Calu3 (cell line): ENCODE measurements at regions not wholly inside any gene's neighbourhood (a gene's known extent, or its start where the extent isn't known, plus 50 kb on each side); places are given as distances from the start of the nearest gene placed in this dataset.
"Not testable (repeated sequence)": the region's sequence is repeated elsewhere in the genome, so short reads cannot be mapped to it uniquely, and the experiment has no call there.

Source experiments
- BruUV-seq: library from RNA; stranded (reverse); fragments of 400-500 nt; replicated peaks from 2 replicates; lab custom pipeline; 2021; lab: Mats Ljungman, UMichigan
- CTCF ChIA-PET: fragments of 300-600 bp; sonication (Branson Sonifier 250); formaldehyde crosslinking; loops from one replicate; lab custom pipeline; 2022; ENCODE audit warnings: antibody characterized with exemption; lab: Charles Lee
- DNase-seq: peaks from one replicate; pipeline ENCODE4 v3.0.0; 2022
- H3K27ac Mint-ChIP-seq: one replicate; pipeline ENCODE4 v1.8.0; 2022; ENCODE audit warnings: mixed read lengths; ENCODE audit not compliant: unreplicated experiment
- H3K27me3 Mint-ChIP-seq: one replicate; pipeline ENCODE4 v1.8.0; 2022; ENCODE audit warnings: mixed read lengths; ENCODE audit not compliant: unreplicated experiment
- H3K36me3 Mint-ChIP-seq: one replicate; pipeline ENCODE4 v1.8.0; 2022; ENCODE audit warnings: mild to moderate bottlenecking, moderate library complexity, mixed read lengths; ENCODE audit not compliant: insufficient read depth, unreplicated experiment
- H3K4me1 Mint-ChIP-seq: one replicate; pipeline ENCODE4 v1.8.0; 2022; ENCODE audit warnings: mild to moderate bottlenecking, low read depth, mixed read lengths; ENCODE audit not compliant: unreplicated experiment
- H3K4me3 Mint-ChIP-seq: one replicate; pipeline ENCODE4 v1.8.0; 2022; ENCODE audit warnings: mild to moderate bottlenecking, low read depth, moderate library complexity, mixed read lengths; ENCODE audit not compliant: unreplicated experiment
- H3K9me3 Mint-ChIP-seq: one replicate; pipeline ENCODE4 v1.8.0; 2022; ENCODE audit warnings: low read depth, mixed read lengths; ENCODE audit not compliant: unreplicated experiment
- intact Hi-C: fragments of 100-400 bp; cut with micrococcal nuclease; formaldehyde crosslinking; loops from one replicate; pipeline ENCODE4 v1.10.0; 2022; ENCODE audit not compliant: unreplicated experiment
- TF ChIP-seq, protein P1 (sequence below): fragments of 200-600 bp; IDR thresholded peaks from one replicate; pipeline ENCODE4 v1.8.0; 2022; ENCODE audit warnings: antibody characterized with exemption; ENCODE audit not compliant: unreplicated experiment

DNA sequence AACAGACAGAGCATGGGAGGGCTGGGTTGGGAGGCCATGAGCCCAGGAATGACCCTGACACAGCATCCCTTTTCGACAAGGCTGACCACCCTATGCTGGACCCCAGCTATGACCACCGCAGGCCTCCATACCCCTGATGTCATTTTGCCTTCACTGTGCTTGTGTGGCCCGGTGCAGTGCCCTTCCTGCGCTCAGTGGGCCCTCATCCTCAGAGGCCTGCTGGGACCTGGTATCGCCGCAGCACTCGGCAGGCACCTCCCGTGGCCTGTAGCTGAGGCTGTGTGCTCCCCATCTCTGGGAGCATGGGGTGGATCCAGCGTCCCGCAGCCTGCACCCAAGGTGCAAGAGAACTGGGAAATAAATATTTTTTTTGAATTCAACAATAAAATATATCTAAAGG lies 73.1 kb upstream of the MEF2A start:
- H3K4me3 Mint-ChIP-seq = no peak overlapping the region
- H3K27ac Mint-ChIP-seq = no peak overlapping the region
- H3K36me3 Mint-ChIP-seq = no peaks in the 10 kb centered on the region
- no TSS peak for BruUV-seq
- peaks cover 21% of the 10 kb centered on the region for H3K27me3 Mint-ChIP-seq
- TF ChIP-seq, protein P1, sequence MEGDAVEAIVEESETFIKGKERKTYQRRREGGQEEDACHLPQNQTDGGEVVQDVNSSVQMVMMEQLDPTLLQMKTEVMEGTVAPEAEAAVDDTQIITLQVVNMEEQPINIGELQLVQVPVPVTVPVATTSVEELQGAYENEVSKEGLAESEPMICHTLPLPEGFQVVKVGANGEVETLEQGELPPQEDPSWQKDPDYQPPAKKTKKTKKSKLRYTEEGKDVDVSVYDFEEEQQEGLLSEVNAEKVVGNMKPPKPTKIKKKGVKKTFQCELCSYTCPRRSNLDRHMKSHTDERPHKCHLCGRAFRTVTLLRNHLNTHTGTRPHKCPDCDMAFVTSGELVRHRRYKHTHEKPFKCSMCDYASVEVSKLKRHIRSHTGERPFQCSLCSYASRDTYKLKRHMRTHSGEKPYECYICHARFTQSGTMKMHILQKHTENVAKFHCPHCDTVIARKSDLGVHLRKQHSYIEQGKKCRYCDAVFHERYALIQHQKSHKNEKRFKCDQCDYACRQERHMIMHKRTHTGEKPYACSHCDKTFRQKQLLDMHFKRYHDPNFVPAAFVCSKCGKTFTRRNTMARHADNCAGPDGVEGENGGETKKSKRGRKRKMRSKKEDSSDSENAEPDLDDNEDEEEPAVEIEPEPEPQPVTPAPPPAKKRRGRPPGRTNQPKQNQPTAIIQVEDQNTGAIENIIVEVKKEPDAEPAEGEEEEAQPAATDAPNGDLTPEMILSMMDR = no peak
- no peaks in the 10 kb centered on the region for H3K9me3 Mint-ChIP-seq
- intact Hi-C loops = no loop called here
- CTCF ChIA-PET = interaction anchor here (0.6 to 1.1 kb wide), 2 partner anchors 12 to 58 kb away, joined by 3 to 4 read pairs; no protein-coding TSS in a partner anchor
- H3K4me1 Mint-ChIP-seq = no peaks in the 10 kb centered on the region
- DNase-seq = no peak

DNA sequence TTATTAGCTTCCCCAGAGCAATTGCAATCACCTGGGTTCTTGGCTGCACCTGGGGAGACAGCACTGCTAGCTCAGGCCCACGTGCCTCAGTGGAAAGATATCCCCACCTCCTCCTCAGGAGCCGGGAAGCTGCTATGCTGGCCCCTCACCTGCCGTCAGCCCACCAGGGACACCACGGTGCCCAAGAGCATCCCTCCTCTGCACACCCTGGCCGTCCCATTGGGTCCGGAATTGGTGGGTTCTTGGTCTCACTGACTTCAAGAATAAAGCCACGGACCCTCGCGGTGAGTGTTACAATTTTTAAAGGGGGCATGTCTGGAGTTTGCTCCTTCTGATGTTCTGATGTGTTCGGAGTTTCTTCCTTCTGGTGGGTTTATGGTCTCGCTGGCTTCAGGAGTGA lies 72.3 kb upstream of the MEF2A start:
- no TSS peak for BruUV-seq
- CTCF ChIA-PET = interaction anchor here (0.6 to 1.1 kb wide), 2 partner anchors 8 to 11 kb away, joined by 3 read pairs; no protein-coding TSS in a partner anchor
- H3K4me1 Mint-ChIP-seq = no peaks in the 10 kb centered on the region
- H3K9me3 Mint-ChIP-seq = peaks cover 3% of the 10 kb centered on the region
- no peak for DNase-seq
- H3K27me3 Mint-ChIP-seq = peaks cover 21% of the 10 kb centered on the region
- intact Hi-C loops = no loop called here
- no peak overlapping the region for H3K27ac Mint-ChIP-seq
- TF ChIP-seq, protein P1 = no peak
- H3K4me3 Mint-ChIP-seq = no peak overlapping the region
- H3K36me3 Mint-ChIP-seq = no peaks in the 10 kb centered on the region

DNA sequence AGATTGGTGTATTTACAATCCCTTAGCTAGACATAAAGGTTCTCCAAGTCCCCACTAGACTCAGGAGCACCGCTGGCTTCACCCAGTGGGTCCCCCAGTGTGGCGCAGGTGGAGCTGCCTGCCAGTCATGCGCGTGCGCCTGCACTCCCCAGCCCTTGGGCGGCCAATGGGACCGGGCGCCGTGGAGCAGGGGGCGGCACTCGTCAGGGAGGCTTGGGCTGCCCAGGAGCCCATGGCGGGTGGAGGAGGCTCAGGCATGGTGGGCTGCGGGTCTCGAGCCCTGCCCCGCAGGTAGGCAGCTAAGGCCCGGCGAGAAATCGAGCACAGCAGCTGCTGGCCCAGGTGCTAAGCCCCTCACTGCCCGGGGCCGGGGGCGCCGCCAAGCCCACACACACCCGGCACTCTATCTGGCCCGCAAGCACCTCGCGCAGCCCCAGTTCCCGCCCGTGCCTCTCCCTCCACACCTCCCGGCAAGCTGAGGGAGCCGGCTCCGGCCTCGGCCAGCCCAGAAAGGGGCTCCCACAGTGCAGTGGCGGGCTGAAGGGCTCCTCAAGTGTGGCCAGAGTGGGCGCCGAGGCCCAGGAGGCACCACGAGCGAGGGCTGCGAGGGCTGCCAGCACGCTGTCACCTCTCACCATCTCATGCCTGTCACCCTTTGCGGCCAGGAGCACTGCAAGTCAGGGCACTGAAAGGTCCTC lies 71.1 kb upstream of the MEF2A start:
- H3K27me3 Mint-ChIP-seq = peaks cover 21% of the 10 kb centered on the region
- H3K4me3 Mint-ChIP-seq, H3K36me3 Mint-ChIP-seq, DNase-seq, H3K4me1 Mint-ChIP-seq, intact Hi-C loops, BruUV-seq, H3K27ac Mint-ChIP-seq, H3K9me3 Mint-ChIP-seq: not testable (repeated sequence)
- CTCF ChIA-PET = interaction anchor here (0.6 kb wide), 1 partner anchor 18 kb away, joined by 4 read pairs; no protein-coding TSS in a partner anchor

DNA sequence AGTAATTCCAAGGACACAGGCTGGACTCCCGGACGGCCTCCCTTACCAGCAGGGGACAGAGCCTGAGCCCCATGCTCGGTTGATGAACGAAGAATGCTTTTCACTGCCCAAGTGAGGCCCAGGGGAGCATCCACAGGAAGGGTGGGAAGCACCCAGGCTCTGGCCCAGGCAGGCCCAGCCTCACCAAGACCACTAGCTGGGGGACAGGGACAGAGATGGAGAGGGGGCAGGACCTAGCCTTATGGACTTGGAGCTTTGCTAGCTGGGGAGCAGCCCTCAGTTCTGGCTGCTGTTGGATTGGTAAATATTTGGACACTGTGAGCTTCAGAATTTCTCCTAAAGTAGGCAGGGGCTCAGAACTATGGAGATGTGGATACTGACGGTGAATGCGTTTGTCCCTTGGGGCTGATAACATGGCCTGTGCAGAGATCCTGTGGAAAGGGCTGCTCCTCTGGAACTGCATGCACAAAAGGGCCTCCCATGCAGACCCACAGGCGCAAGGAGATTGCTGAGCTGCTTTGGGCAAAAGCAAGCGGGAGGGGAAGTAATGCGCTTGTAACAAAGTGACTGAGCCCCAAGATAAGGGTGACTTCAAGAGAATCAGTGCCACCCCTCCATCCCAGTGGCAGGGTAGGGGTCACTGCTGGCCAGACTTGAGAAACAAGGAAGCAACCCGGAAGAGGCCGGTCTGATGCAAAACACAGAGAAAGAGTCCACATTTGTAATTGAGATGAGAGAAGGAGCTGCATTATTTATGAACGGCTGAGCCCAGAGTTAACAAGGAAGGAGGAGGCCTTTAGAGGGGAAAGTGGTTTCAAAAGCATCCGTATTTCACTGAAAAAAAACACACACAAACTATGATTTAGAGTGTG lies 70.1 kb upstream of the MEF2A start:
- CTCF ChIA-PET = no interaction called here
- H3K27me3 Mint-ChIP-seq = peaks cover 17% of the 10 kb centered on the region
- BruUV-seq = no TSS peak
- H3K36me3 Mint-ChIP-seq = no peaks in the 10 kb centered on the region
- H3K9me3 Mint-ChIP-seq = peaks cover 5% of the 10 kb centered on the region
- H3K4me1 Mint-ChIP-seq = no peaks in the 10 kb centered on the region
- no peak overlapping the region for H3K4me3 Mint-ChIP-seq
- TF ChIP-seq, protein P1 = no peak
- intact Hi-C loops = no loop called here
- H3K27ac Mint-ChIP-seq = no peak overlapping the region
- no peak for DNase-seq
